Hepatocyte (in vitro differentiated cells): ENCODE measurements at regions not wholly inside any gene's neighbourhood (a gene's known extent, or its start where the extent isn't known, plus 50 kb on each side); places are given as distances from the start of the nearest gene placed in this dataset.
"Not testable (repeated sequence)": the region's sequence is repeated elsewhere in the genome, so short reads cannot be mapped to it uniquely, and the experiment has no call there.

Experiments used
- DNase-seq: peaks from one replicate; pipeline ENCODE4 v3.0.0-alpha.2; 2016; ENCODE audit warnings: low spot score
- H2AFZ ChIP-seq: fragments of 200-600 bp; sonication (generic); 2 replicates; pipeline ENCODE4 v1.6.0; 2016; ENCODE audit warnings: antibody characterized with exemption, mild to moderate bottlenecking
- H3K27ac ChIP-seq: fragments of 200-600 bp; sonication (generic); 2 replicates; pipeline ENCODE4 v1.5.1; 2016; ENCODE audit warnings: mild to moderate bottlenecking
- H3K27me3 ChIP-seq: fragments of 200-600 bp; sonication (generic); 2 replicates; pipeline ENCODE4 v1.6.1; 2016
- H3K36me3 ChIP-seq: fragments of 200-600 bp; sonication (generic); replicated peaks from 2 replicates; pipeline ENCODE4 v1.5.1; 2016; ENCODE audit warnings: low read depth; ENCODE audit not compliant: insufficient read depth
- H3K4me1 ChIP-seq: fragments of 200-600 bp; sonication (generic); 2 replicates; pipeline ENCODE4 v1.5.1; 2016; ENCODE audit warnings: mild to moderate bottlenecking, moderate library complexity; ENCODE audit not compliant: insufficient read depth
- H3K4me2 ChIP-seq: fragments of 200-600 bp; sonication (generic); 2 replicates; pipeline ENCODE4 v1.6.0; 2016
- H3K4me3 ChIP-seq: fragments of 200-600 bp; sonication (generic); 2 replicates; pipeline ENCODE4 v1.5.1; 2016; ENCODE audit warnings: mild to moderate bottlenecking
- H3K79me2 ChIP-seq: fragments of 200-600 bp; sonication (generic); 2 replicates; pipeline ENCODE4 v1.6.0; 2017; ENCODE audit warnings: mild to moderate bottlenecking
- H3K9me2 ChIP-seq: fragments of 200-600 bp; sonication (generic); replicated peaks from 2 replicates; pipeline ENCODE4 v1.6.0; 2017; ENCODE audit warnings: mild to moderate bottlenecking; ENCODE audit not compliant: insufficient read depth
- H3K9me3 ChIP-seq: fragments of 200-600 bp; sonication (generic); 2 replicates; pipeline ENCODE4 v1.5.1; 2016; ENCODE audit warnings: low read depth, mild to moderate bottlenecking
- H4K20me1 ChIP-seq: fragments of 200-600 bp; sonication (generic); 2 replicates; pipeline ENCODE4 v1.6.0; 2016; ENCODE audit warnings: mild to moderate bottlenecking; ENCODE audit not compliant: insufficient read depth, poor library complexity, severe bottlenecking
- CTCF ChIP-seq: fragments of 200-600 bp; sonication (generic); IDR thresholded peaks from 2 replicates; pipeline ENCODE4 v1.5.1; 2016; ENCODE audit warnings: antibody characterized with exemption, mild to moderate bottlenecking; ENCODE audit not compliant: poor library complexity
- EZH2 ChIP-seq: fragments of 200-600 bp; sonication (generic); IDR thresholded peaks from 2 replicates; pipeline ENCODE4 v1.6.1; 2016; ENCODE audit warnings: antibody characterized with exemption, mild to moderate bottlenecking, borderline replicate concordance
- EZH2phosphoT487 ChIP-seq: fragments of 200-600 bp; sonication (generic); IDR thresholded peaks from one replicate; pipeline ENCODE4 v1.6.1; 2018; ENCODE audit warnings: antibody characterized with exemption, mild to moderate bottlenecking, low read depth, moderate library complexity; ENCODE audit not compliant: unreplicated experiment, severe bottlenecking
- WGBS: methylation state at CpG from one replicate; pipeline ENCODE4 v1.1.6; 2016; ENCODE audit warnings: low lambda C conversion rate; ENCODE audit errors: missing lambda C conversion rate; 5-methylcytosine and 5-hydroxymethylcytosine counted together

GRCh38 chr14:48258703-48259102, 583.3 kb upstream of the MDGA2 start:
- not testable (repeated sequence) for H3K4me3 ChIP-seq, H3K27ac ChIP-seq, DNase-seq, H4K20me1 ChIP-seq, H3K9me2 ChIP-seq, H3K27me3 ChIP-seq, H2AFZ ChIP-seq, H3K4me1 ChIP-seq, H3K36me3 ChIP-seq, H3K79me2 ChIP-seq, H3K4me2 ChIP-seq, H3K9me3 ChIP-seq
- 78% methylated on average over 9 of the region's 9 CpGs for WGBS

- Histone ChIP-seq H3K27me3 (no peaks in the 10 kb centered on the region), H2AFZ (no peak overlapping the region), H3K79me2 (no peaks in the 10 kb centered on the region), H3K4me1 (no peaks in the 10 kb centered on the region), H3K36me3 (no peaks in the 10 kb centered on the region), H3K4me3 (no peak overlapping the region), H4K20me1 (no peaks in the 10 kb centered on the region), H3K27ac (no peak overlapping the region), H3K4me2 (no peak overlapping the region), H3K9me2 (no peaks in the 10 kb centered on the region), H3K9me3 (no peaks in the 10 kb centered on the region)
- TF ChIP-seq CTCF (no peak), EZH2phosphoT487 (no peak), EZH2 (no peak)
- DNase-seq, result no peak
- 93% methylated on average over 4 of the region's 4 CpGs for WGBS
These were observed 577.6 kb upstream of the MDGA2 start for GRCh38 chr14:48253020-48253419.

- no peak for DNase-seq
- no peaks in the 10 kb centered on the region for H4K20me1 ChIP-seq
- H3K27me3 ChIP-seq, result no peaks in the 10 kb centered on the region
- no peaks in the 10 kb centered on the region for H3K9me2 ChIP-seq
- H3K4me2 ChIP-seq, result no peak overlapping the region
- no peak overlapping the region for H3K27ac ChIP-seq
- H3K79me2 ChIP-seq, result no peaks in the 10 kb centered on the region
- H3K4me1 ChIP-seq, result no peaks in the 10 kb centered on the region
- no peak overlapping the region for H3K4me3 ChIP-seq
- 89% methylated on average over 5 of the region's 5 CpGs for WGBS
- TF ChIP-seq EZH2phosphoT487, result no peak
- TF ChIP-seq CTCF, result no peak
- no peak for TF ChIP-seq EZH2
- no peaks in the 10 kb centered on the region for H3K36me3 ChIP-seq
- H3K9me3 ChIP-seq, result no peaks in the 10 kb centered on the region
- no peak overlapping the region for H2AFZ ChIP-seq
These were observed 575.9 kb upstream of the MDGA2 start for GRCh38 chr14:48251290-48251689.

- 90% methylated on average over 5 of the region's 5 CpGs for WGBS
- no peaks in the 10 kb centered on the region for H3K27me3 ChIP-seq
- H3K4me1 ChIP-seq, result no peaks in the 10 kb centered on the region
- no peak overlapping the region for H3K4me3 ChIP-seq
- no peaks in the 10 kb centered on the region for H3K9me2 ChIP-seq
- DNase-seq, result no peak
- no peaks in the 10 kb centered on the region for H4K20me1 ChIP-seq
- no peaks in the 10 kb centered on the region for H3K79me2 ChIP-seq
- no peaks in the 10 kb centered on the region for H3K36me3 ChIP-seq
- no peak overlapping the region for H3K27ac ChIP-seq
- no peak overlapping the region for H2AFZ ChIP-seq
- no peak overlapping the region for H3K4me2 ChIP-seq
- no peaks in the 10 kb centered on the region for H3K9me3 ChIP-seq
- no peak for TF ChIP-seq EZH2phosphoT487
- TF ChIP-seq EZH2, result no peak
These were observed 575.2 kb upstream of the MDGA2 start for GRCh38 chr14:48250575-48250974.
